Activated gamma-delta T cell (primary cell): ENCODE measurements at regions not wholly inside any gene's neighbourhood (a gene's known extent, or its start where the extent isn't known, plus 50 kb on each side); places are given as distances from the start of the nearest gene placed in this dataset.

Source experiments
- DNase-seq: peaks from one replicate; lab custom pipeline; 2025; lab: John Stamatoyannopoulos, UW

- no peak for DNase-seq
Measured at GRCh38 chr14:50038398-50039119, 77.8 kb downstream of the VCPKMT start.

- no peak for DNase-seq
Measured at GRCh38 chr14:50039120-50039517, 77.3 kb downstream of the VCPKMT start.

- DNase-seq = no peak
Measured at GRCh38 chr14:50039734-50040400, 76.5 kb downstream of the VCPKMT start.

DNA sequence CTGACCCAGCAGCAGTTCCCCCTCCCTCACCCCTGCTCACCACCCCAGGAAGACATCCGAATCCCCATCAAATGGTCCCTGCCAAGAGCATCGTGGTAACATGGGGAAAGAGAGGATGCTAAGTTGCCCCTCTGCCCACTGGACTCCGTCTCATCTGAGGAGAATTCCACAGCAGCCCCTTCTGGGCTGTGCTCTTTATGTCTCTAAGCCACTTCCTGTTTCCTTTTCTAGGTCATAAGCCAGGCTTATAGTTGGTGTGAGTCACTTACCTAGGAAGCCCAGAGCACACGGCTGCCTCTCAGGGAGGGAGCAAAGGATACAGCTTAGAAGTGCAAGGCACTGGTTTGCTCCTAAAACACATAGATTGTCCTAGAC lies 76.0 kb downstream of the VCPKMT start:
- no peak for DNase-seq

DNA sequence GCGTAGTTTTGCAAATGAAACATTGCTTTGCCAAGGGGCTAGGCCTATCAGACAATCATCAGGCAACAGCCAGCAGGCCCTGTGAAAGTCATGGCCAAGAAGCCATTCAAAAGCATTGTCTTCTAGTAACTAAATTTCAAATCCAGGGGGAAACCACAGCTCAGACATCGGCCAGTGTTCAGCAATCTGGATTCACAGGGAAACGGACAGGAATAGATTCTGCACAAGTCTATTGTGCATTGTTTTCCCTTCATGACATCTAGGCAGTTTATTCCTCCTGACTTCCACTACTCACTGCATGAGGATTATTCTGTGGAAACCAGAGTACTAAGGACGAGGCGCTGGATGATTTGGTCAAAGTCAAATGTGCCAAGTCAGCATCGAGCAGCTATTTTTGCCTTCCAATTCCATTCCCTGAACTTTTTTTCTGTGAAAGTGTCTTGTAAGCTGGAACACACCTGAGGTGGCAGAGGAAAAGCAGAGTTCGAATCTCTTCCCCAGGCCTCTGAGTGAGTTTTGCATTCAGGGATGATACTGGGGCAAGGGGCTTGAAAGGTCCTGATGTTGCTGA lies 75.4 kb downstream of the VCPKMT start:
- DNase-seq = no peak

DNA sequence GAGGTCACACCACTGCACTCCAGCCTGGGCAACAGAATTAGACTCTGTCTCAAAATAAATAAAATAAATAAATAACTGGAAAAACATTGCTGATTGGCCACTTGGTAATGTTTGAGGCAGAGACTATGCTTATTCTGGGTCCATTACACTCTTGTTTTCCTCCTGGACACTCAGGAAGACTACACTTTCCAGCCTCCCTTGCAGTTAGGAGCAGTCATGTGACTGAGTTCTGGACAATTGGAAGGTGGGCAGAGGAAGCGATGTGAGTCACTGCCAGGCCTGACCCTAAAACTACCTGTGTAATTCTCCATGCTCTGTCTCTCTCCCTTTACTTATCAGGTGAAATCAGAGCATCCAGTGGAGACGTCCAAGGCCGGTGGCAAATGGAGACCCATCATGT lies 74.4 kb downstream of the VCPKMT start:
- no peak for DNase-seq

GRCh38 chr14:50044042-50044651 lies 72.2 kb downstream of the VCPKMT start:
- no peak for DNase-seq

DNA sequence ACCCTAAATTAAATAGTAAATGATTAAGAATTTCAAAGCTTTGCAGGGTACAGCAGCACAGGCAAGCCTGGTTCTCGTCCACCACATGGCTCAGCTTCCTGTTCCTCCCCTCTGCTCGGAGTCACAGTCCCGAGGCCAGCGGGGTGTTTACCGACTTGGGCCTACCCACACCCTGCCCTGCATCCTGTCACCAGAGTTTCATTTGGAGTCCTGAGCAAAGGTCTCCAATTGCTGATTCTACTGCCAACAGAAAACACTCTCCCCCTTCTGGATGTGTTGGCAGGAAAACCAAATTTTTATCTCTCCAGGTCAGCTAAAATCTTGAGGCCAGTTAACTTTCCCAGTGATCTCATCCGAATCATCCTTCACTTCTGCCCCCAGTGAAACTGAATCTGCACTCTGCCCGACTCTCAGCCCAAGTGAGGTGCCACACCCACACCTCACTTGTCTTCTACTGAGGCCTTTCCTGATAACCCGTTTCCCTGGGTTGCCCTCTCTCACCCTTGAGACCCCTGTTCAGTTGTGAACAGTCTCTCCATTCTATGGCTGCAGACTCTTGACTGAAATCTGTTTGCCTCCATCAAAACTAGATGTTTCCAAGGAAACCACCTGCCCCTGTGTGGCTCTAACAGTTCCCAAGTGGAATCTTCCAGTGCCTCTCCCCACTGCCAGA lies 71.2 kb downstream of the VCPKMT start:
- DNase-seq = no peak

GRCh38 chr14:50045837-50046236 lies 70.5 kb downstream of the VCPKMT start:
- DNase-seq = no peak

- no peak for DNase-seq
Measured at GRCh38 chr14:50047274-50047676, 69.1 kb downstream of the VCPKMT start.

DNA sequence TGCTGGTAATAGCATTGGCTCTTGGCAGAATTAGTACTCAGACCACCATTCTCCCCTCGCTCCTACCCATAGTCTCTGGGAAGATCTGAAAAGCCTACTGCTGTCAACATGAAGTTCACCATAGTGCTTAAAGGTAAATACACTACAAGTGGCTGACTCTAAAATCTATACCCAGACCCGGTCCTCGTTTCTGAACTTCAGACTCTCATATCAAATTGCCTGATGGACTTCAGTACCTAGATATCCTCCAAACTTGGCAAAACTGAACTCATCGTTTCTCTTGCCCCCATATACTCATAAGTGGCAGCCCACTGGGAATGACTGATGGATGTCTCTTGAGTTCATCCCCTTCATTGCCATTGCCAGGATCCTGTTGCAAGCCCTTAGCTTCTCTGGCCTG lies 67.3 kb downstream of the VCPKMT start:
- no peak for DNase-seq

DNA sequence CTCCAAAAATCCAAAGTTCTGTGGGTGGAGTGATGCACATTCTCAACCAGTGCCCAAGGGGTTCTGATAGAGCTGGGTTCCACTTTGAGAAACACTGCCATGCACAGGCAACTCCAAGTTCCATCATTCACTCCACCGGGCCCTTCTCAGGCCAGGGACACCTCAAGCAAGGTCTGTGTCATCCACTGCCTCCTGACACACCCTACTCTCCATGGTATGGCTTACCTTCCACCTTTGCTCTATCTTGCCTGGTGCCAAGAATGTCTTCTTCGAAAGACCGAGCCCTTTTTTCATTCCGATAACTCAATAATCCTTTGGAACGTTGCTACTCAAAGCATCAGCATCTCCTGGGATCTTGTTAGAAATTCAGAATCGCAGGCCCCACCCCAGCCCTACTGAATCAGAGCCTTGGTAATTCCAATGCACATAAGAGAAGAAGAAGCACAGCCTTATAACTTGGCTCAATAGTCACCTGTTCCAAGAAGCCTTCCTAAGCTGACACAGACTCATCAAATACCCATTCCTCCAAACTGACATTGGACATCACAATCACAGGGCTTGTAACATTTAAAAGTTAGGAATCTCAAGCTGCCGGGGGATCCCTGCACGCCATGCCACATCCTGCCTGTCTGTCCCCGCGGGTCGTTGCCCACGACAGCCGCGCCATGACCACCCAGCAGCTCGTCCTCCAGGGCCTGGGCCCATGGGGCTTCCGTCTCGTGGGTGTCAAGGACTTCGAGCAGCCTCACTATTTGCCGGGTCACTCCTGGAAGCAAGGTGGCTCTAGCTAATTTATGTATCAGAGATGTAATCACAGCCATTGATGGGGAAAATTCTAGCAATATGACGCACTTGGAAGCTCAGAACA lies 66.4 kb downstream of the VCPKMT start:
- no peak for DNase-seq

- no peak for DNase-seq
Measured at GRCh38 chr14:50051106-50051505, 65.3 kb downstream of the VCPKMT start.

DNA sequence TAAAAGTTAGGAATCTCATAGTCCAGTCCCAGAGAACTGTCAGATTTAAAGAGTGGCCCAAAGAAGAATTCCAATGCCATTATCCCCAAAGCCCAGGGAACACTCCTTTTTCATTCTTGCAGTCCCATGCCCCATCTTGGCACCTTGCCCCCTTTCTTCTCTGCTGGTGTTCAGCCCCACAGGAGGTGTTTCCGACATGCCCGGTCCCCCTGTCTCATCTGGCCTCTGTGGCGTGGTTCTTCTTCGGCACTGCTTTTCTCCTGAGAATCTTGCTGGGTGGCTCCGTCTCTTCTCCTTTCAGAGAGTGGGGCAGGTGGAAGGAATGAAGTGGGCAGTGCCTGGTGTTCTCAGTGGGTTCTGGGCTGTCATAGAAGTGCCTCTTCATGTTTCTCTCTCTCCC lies 64.7 kb downstream of the VCPKMT start:
- no peak for DNase-seq

DNA sequence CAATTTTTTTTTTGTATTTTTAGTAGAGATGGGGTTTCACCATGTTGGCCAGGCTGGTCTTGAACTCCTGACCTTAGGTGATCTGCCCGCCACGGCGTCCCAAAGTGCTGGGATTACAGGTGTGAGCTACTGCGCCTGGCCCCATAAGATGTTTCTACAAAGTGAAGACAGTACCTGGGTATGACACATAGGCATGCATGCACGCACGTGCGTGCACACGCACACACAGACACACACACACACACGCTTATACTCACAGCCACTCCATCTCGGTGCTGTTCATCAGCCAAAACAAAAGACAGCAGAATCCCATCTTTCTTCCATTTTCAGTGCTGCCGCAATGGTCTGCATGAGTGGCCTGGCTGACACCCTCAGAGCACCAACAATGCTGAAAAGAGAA lies 63.9 kb downstream of the VCPKMT start:
- DNase-seq = no peak

DNA sequence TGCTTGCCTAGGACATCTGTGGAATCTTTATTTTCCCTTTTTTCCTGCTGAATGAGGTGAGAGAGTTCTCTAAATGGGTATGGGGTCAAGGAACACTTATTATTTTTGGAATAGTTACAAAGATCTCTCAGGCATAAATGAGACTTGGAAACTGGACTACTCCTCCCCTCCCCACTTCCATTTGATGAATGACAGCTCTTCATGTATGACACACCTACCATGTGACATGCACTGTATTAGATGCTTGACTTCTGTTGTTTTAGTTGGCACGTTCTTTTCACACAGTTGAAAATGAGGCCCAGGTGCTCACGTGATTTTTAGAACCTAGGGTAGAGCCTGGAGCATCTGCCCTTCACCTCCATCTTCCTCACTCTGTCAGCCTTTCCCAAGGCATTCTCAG lies 62.4 kb downstream of the VCPKMT start:
- no peak for DNase-seq

DNA sequence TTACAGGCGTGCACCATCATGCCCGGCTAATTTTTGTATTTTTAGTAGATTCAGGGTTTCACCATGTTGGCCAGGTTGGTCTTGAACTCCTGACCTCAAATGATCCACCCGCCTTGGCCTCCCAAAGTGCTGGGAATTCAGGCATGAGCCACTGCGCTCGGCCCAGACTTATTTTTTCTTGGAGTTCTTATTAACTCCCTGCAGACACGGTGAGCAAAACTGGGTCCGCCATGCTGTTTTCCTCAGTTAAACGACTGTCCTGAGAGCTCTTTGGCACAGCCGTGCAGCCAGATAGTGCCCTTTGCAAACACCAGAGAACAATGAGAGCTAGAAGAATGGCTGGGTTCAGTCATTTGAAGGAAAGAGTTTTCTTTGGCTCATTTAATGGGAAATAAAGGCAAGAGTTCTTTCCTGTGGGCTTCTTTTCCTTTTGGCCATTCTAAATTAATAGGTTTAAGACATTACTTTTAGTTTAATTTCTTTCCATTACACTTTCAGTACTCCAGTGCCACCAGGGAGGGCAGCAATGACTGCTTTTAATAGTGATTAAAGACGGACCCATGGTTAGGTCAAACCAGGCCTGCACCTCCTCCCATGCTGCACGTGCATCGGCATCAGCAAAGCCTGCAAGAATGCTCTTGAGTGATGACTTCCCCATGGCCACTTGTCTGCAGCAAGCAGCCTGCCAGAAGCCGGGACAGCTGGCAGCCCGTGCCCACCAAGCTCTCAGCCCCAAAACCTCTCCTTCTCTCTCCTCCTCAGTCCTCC lies 60.7 kb downstream of the VCPKMT start:
- no peak for DNase-seq

- DNase-seq = no peak
Measured at GRCh38 chr14:50056435-50056834, 59.9 kb downstream of the VCPKMT start.

DNA sequence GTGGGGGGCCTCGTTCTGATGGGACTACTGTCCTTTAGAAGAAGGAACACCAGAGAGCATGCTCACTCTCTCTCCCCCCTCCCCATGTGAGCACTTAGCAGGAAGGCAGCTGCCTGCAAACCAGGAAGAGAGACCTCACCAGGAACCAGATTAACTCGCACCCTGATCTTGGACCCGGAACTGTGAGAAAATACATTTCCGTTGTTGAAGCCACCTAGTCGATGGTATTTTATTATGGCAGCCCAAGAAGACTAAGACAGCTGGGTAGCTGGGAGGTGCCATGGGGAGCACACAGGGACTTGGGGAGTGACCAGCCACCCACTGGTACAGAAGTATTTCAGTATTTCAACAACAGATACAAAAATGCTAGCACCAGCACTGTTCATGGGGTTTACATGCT lies 59.0 kb downstream of the VCPKMT start:
- no peak for DNase-seq

DNA sequence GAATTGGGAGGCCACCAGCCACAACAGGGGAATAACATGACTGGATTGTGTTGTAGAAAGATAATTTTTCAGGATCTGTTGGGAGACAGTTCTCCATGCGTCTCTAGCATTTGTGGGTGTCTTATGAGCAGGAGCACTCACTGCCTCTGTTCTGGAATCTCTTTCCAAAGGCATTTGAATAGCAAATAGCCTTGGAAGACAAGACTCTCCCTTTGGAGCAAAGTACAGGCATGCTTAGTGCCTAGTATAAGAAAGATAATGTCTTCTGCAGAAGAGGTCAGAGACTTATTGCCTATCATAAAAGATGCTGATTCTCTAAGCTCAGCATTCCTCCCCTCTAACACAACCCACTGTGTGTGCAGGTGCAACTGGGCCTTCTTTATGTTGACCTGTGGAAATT lies 58.3 kb downstream of the VCPKMT start:
- DNase-seq = no peak
